CD8-positive, alpha-beta memory T cell (primary cell): ENCODE measurements at regions not wholly inside any gene's neighbourhood (a gene's known extent, or its start where the extent isn't known, plus 50 kb on each side); places are given as distances from the start of the nearest gene placed in this dataset.
A peak's percentile ranks its signal among the peaks of the same experiment; 100 is the strongest.

Source experiments
- CTCF ChIA-PET: fragments of 350-600 bp; sonication (Branson Sonifier 250); formaldehyde crosslinking; loops from one replicate; lab custom pipeline; 2021; ENCODE audit warnings: antibody characterized with exemption; lab: Charles Lee
- POLR2A ChIA-PET: fragments of 350-600 bp; sonication (Branson Sonifier 250); formaldehyde crosslinking; loops from one replicate; lab custom pipeline; 2021; ENCODE audit warnings: antibody characterized with exemption; lab: Charles Lee
- DNase-seq, 5 donors: peaks; one replicate each; pipeline versions ENCODE4 v3.0.0 to v3.0.0-alpha.2; 2020 to 2022; ENCODE audit warnings: mixed read lengths in 1 of 5
- H3K27ac ChIP-seq: one replicate; pipeline ENCODE4 v1.7.0; 2013; ENCODE audit warnings: low read depth, mild to moderate bottlenecking, low read length, moderate library complexity
- H3K27me3 ChIP-seq: 2 replicates; pipeline ENCODE4 v1.7.0; 2013; ENCODE audit warnings: low read length, mild to moderate bottlenecking; ENCODE audit not compliant: insufficient read depth, poor library complexity, severe bottlenecking
- H3K36me3 ChIP-seq: 2 replicates; pipeline ENCODE4 v1.7.0; 2013; ENCODE audit warnings: mild to moderate bottlenecking, low read length, moderate library complexity; ENCODE audit not compliant: insufficient read depth
- H3K4me1 ChIP-seq: 2 replicates; pipeline ENCODE4 v1.7.0; 2013; ENCODE audit warnings: mild to moderate bottlenecking, low read length, moderate library complexity; ENCODE audit not compliant: insufficient read depth
- H3K4me3 ChIP-seq: 2 replicates; pipeline ENCODE4 v1.7.0; 2013; ENCODE audit warnings: mild to moderate bottlenecking, low read length
- H3K9me3 ChIP-seq: 2 replicates; pipeline ENCODE4 v1.7.0; 2013; ENCODE audit warnings: mild to moderate bottlenecking, low read length
- H3K27ac Mint-ChIP-seq, 8 donors: one replicate each; pipeline ENCODE4 v1.8.0; 2020 to 2021; ENCODE audit warnings: mixed read lengths in 8 of 8, mild to moderate bottlenecking in 6 of 8, inconsistent platforms in 3 of 8, moderate library complexity in 3 of 8
- H3K27me3 Mint-ChIP-seq, 2 donors: one replicate each; pipeline ENCODE4 v1.8.0; 2020 to 2021; ENCODE audit warnings: mixed read lengths in 2 of 2, mild to moderate bottlenecking in 1 of 2, moderate library complexity in 1 of 2
- H3K36me3 Mint-ChIP-seq, 3 donors: one replicate each; pipeline ENCODE4 v1.8.0; 2020 to 2021; ENCODE audit warnings: mixed read lengths in 3 of 3, inconsistent platforms in 1 of 3, mild to moderate bottlenecking in 1 of 3
- H3K4me1 Mint-ChIP-seq, 3 donors: one replicate each; pipeline ENCODE4 v1.8.0; 2020 to 2021; ENCODE audit warnings: mixed read lengths in 3 of 3, inconsistent platforms in 1 of 3, mild to moderate bottlenecking in 1 of 3
- H3K4me3 Mint-ChIP-seq, 7 donors: one replicate each; pipeline ENCODE4 v1.8.0; 2020 to 2021; ENCODE audit warnings: mixed read lengths in 7 of 7, mild to moderate bottlenecking in 6 of 7, moderate library complexity in 4 of 7, inconsistent platforms in 2 of 7
- H3K9me3 Mint-ChIP-seq, 5 donors: one replicate each; pipeline ENCODE4 v1.8.0; 2020 to 2022; ENCODE audit warnings: mixed read lengths in 5 of 5, mild to moderate bottlenecking in 3 of 5, moderate library complexity in 2 of 5, inconsistent platforms in 1 of 5

- Histone ChIP-seq H3K9me3 (no peaks in the 10 kb centered on the region), H3K36me3 (no peaks in the 10 kb centered on the region), H3K4me1 (no peaks in the 10 kb centered on the region), H3K27ac (no peak overlapping the region), H3K4me3 (no peak overlapping the region), H3K27me3 (no peaks in the 10 kb centered on the region)
- ChIA-PET POLR2A (no interaction called here), CTCF (no interaction called here)
- Mint-ChIP-seq H3K36me3 (no peaks in the 10 kb centered on the region), H3K4me1 (no peaks in the 10 kb centered on the region), H3K9me3 (no peaks in the 10 kb centered on the region), H3K4me3 (no peak overlapping the region), H3K27me3 (peaks cover 0 to 12% of the 10 kb centered on the region in 2 donors), H3K27ac (no peak overlapping the region)
- no peak for DNase-seq
Measured at GRCh38 chr13:91132786-91133185, 214.7 kb upstream of the MIR17HG start.

- no peaks in the 10 kb centered on the region for H3K36me3 Mint-ChIP-seq
- no peaks in the 10 kb centered on the region for H3K4me1 ChIP-seq
- no peaks in the 10 kb centered on the region for H3K9me3 Mint-ChIP-seq
- no peaks in the 10 kb centered on the region for H3K4me1 Mint-ChIP-seq
- no peaks in the 10 kb centered on the region for H3K27me3 ChIP-seq
- CTCF ChIA-PET: interaction anchor here (0.7 kb wide), 1 partner anchor 584 kb away, joined by 3 read pairs; no protein-coding TSS in a partner anchor
- H3K27ac ChIP-seq: no peak overlapping the region
- H3K27ac Mint-ChIP-seq: no peak overlapping the region
- DNase-seq: peak in 2 of 5 donors; percentile 2 to 12
- H3K27me3 Mint-ChIP-seq: peaks cover 0 to 7% of the 10 kb centered on the region in 2 donors
- H3K9me3 ChIP-seq: no peaks in the 10 kb centered on the region
- no peak overlapping the region for H3K4me3 ChIP-seq
- POLR2A ChIA-PET: no interaction called here
- no peaks in the 10 kb centered on the region for H3K36me3 ChIP-seq
- H3K4me3 Mint-ChIP-seq: peak overlapping the region in 1 of 7 donors; percentile 5
Measured at GRCh38 chr13:91133941-91134802, 213.3 kb upstream of the MIR17HG start.

- POLR2A ChIA-PET: no interaction called here
Measured at GRCh38 chr13:91134803-91135184, 212.7 kb upstream of the MIR17HG start.

GRCh38 chr13:91135376-91135775 is 212.1 kb upstream of the MIR17HG start:
- CTCF ChIA-PET: no interaction called here
- no peak overlapping the region for H3K27ac ChIP-seq
- no peak overlapping the region for H3K4me3 ChIP-seq
- POLR2A ChIA-PET: no interaction called here
- Mint-ChIP-seq H3K36me3 (no peaks in the 10 kb centered on the region), H3K27ac (no peak overlapping the region), H3K4me3 (no peak overlapping the region), H3K27me3 (no peaks in the 10 kb centered on the region), H3K4me1 (no peaks in the 10 kb centered on the region), H3K9me3 (no peaks in the 10 kb centered on the region)
- H3K9me3 ChIP-seq: no peaks in the 10 kb centered on the region
- H3K36me3 ChIP-seq: no peaks in the 10 kb centered on the region
- no peak for DNase-seq
- no peaks in the 10 kb centered on the region for H3K4me1 ChIP-seq
- H3K27me3 ChIP-seq: no peaks in the 10 kb centered on the region

More at GRCh38 chr13:91134803-91135184, 212.7 kb upstream of the MIR17HG start:
- Mint-ChIP-seq H3K4me1 (no peaks in the 10 kb centered on the region), H3K36me3 (no peaks in the 10 kb centered on the region), H3K27ac (no peak overlapping the region), H3K27me3 (peaks cover 0 to 6% of the 10 kb centered on the region in 2 donors), H3K4me3 (peak overlapping the region in 1 of 7 donors; percentile 5), H3K9me3 (no peaks in the 10 kb centered on the region)
- Histone ChIP-seq H3K27me3 (no peaks in the 10 kb centered on the region), H3K36me3 (no peaks in the 10 kb centered on the region), H3K9me3 (no peaks in the 10 kb centered on the region), H3K27ac (no peak overlapping the region), H3K4me3 (no peak overlapping the region), H3K4me1 (no peaks in the 10 kb centered on the region)
- DNase-seq: no peak
- CTCF ChIA-PET: interaction anchor here (0.7 kb wide), 1 partner anchor 583 kb away, joined by 3 read pairs; no protein-coding TSS in a partner anchor

- Histone ChIP-seq H3K4me1 (no peaks in the 10 kb centered on the region), H3K9me3 (no peaks in the 10 kb centered on the region), H3K27me3 (no peaks in the 10 kb centered on the region), H3K36me3 (no peaks in the 10 kb centered on the region), H3K27ac (no peak overlapping the region), H3K4me3 (no peak overlapping the region)
- POLR2A ChIA-PET: no interaction called here
- no peak overlapping the region for H3K27ac Mint-ChIP-seq
- no peaks in the 10 kb centered on the region for H3K9me3 Mint-ChIP-seq
- no peak overlapping the region for H3K4me3 Mint-ChIP-seq
- CTCF ChIA-PET: no interaction called here
- H3K27me3 Mint-ChIP-seq: no peaks in the 10 kb centered on the region
- no peaks in the 10 kb centered on the region for H3K36me3 Mint-ChIP-seq
- DNase-seq: no peak
- no peaks in the 10 kb centered on the region for H3K4me1 Mint-ChIP-seq
Measured at GRCh38 chr13:91135968-91136367, 211.5 kb upstream of the MIR17HG start.

- Histone ChIP-seq H3K36me3 (no peaks in the 10 kb centered on the region), H3K27ac (no peak overlapping the region), H3K27me3 (no peaks in the 10 kb centered on the region), H3K9me3 (no peaks in the 10 kb centered on the region), H3K4me1 (no peaks in the 10 kb centered on the region), H3K4me3 (no peak overlapping the region)
- Mint-ChIP-seq H3K27ac (no peak overlapping the region), H3K9me3 (no peaks in the 10 kb centered on the region), H3K36me3 (no peaks in the 10 kb centered on the region), H3K27me3 (no peaks in the 10 kb centered on the region), H3K4me3 (no peak overlapping the region), H3K4me1 (no peaks in the 10 kb centered on the region)
- CTCF ChIA-PET: no interaction called here
- DNase-seq: no peak
- POLR2A ChIA-PET: no interaction called here
Measured at GRCh38 chr13:91136806-91137205, 210.7 kb upstream of the MIR17HG start.

GRCh38 chr13:91139232-91139631 is 208.3 kb upstream of the MIR17HG start:
- CTCF ChIA-PET: no interaction called here
- Histone ChIP-seq H3K4me3 (no peak overlapping the region), H3K27me3 (no peaks in the 10 kb centered on the region), H3K27ac (no peak overlapping the region), H3K36me3 (no peaks in the 10 kb centered on the region), H3K4me1 (no peaks in the 10 kb centered on the region), H3K9me3 (no peaks in the 10 kb centered on the region)
- POLR2A ChIA-PET: no interaction called here
- Mint-ChIP-seq H3K27me3 (peaks cover 0 to 9% of the 10 kb centered on the region in 2 donors), H3K4me1 (no peaks in the 10 kb centered on the region), H3K36me3 (no peaks in the 10 kb centered on the region), H3K27ac (no peak overlapping the region), H3K4me3 (no peak overlapping the region), H3K9me3 (no peaks in the 10 kb centered on the region)
- no peak for DNase-seq

GRCh38 chr13:91141543-91142061 is 205.9 kb upstream of the MIR17HG start:
- POLR2A ChIA-PET: no interaction called here
- H3K4me1 ChIP-seq: no peaks in the 10 kb centered on the region
- no peaks in the 10 kb centered on the region for H3K4me1 Mint-ChIP-seq
- no peaks in the 10 kb centered on the region for H3K9me3 Mint-ChIP-seq
- H3K27me3 Mint-ChIP-seq: peaks cover 0 to 9% of the 10 kb centered on the region in 2 donors
- H3K4me3 Mint-ChIP-seq: no peak overlapping the region
- no peaks in the 10 kb centered on the region for H3K36me3 ChIP-seq
- H3K36me3 Mint-ChIP-seq: no peaks in the 10 kb centered on the region
- no peak overlapping the region for H3K4me3 ChIP-seq
- CTCF ChIA-PET: no interaction called here
- no peak overlapping the region for H3K27ac Mint-ChIP-seq
- no peaks in the 10 kb centered on the region for H3K9me3 ChIP-seq
- H3K27ac ChIP-seq: no peak overlapping the region
- H3K27me3 ChIP-seq: no peaks in the 10 kb centered on the region
- DNase-seq: no peak
